ENCODE measurements at regions not wholly inside any gene's neighbourhood (a gene's known extent, or its start where the extent isn't known, plus 50 kb on each side); places are given as distances from the start of the nearest gene placed in this dataset.

DNA sequence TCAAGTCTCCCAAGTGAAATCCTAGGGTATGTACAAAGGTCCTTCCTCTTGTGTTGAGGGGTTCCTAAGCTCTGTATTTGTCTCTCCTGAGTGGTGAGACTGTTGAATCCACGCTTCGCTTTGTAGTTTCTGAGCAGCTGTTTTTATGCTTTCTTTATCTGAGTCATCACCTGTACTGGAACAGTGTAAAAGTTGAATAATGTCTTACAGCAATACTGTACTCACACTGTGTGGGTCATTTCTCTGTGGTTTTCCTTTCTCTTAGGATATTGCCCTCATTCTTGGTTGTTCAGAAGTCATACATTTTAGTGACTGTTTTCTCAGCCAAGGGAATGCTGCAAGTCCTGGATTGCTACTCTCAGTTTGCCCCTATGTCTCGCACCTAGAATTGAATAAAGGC, 1596.6 kb downstream of the SLITRK5 start:
- no peak for TF ChIP-seq GATA2 (IDR thresholded peaks at IDR 0.05; ENCODE audit: low read depth, low read length)
- TF ChIP-seq GATA3 (IDR thresholded peaks at IDR 0.05; ENCODE audit: low read depth, low read length): no peak

All from SH-SY5Y (cell line).